HG03095 (cell line): ENCODE measurements at regions not wholly inside any gene's neighbourhood (a gene's known extent, or its start where the extent isn't known, plus 50 kb on each side); places are given as distances from the start of the nearest gene placed in this dataset.

Experiments used
- ATAC-seq: cut with Tn5 transposase; IDR thresholded peaks from one replicate; pipeline ENCODE4 v1.9.1; 2021; ENCODE audit warnings: moderate library complexity; ENCODE audit not compliant: unreplicated experiment

DNA sequence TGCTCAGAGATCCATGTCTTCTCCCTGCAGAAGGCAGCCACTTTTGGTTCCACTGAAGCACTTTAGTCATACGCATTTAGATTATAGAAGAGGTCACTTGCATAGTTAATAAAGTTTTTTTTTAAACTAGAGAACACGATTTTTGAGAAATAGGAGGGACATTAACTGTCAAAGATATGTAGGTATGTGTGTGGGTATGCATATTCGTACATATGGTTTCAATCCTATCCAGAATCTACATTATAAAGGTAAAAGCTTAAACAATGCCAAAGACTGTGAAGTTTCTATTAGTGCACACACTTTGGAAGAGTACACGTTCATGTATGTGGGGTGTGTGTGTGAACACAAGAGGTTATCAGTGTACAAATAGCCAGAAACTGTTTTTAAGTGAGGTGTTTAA lies 103.2 kb downstream of the BTBD3 start:
- no peak for ATAC-seq

DNA sequence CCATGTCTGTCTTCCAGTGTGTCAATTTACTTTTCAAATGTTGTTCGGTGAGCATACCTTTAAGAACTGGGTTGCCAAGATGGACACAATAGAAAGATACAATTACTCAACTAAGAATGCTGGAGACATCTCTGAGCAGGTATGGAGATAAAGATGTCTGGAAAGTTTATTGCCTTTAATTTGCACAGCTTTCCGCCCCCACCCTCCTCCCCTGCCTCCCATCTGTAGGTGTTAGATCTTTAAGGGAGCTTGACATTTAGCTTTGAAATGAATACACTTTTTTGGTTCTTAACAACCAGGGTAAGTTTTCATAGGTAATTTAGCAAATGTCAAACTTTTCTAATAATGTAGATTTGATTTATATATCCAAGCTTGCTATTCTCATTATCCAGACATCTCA lies 104.4 kb downstream of the BTBD3 start:
- ATAC-seq, result no peak

DNA sequence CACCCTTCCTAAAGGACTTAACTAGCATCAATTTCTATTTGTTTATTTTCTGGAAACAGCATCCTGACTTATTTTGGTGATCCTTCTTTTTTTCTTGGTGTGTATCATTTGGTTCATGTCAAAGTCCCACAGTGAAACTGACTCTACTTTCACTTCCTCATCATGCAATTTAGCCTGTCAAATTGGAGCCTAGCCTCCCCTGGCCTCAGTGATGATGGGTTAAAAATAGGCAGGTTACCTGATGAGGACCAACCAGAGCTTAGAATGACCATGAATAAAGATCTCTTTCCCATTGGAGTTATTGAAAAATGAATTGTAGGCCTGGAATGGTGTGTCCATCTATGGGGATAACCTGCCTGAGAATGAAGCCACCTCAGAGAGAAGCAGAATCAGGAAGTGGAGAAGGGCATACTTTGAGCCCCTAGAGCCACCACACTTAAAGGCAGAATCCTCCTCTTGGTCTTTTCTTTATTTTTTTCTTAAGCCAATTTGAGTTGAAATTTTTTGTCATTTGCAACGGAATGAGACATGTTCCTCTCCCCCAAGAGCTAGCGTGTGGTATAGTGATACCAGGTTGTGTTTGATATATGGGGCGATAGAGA lies 105.6 kb downstream of the BTBD3 start:
- ATAC-seq, result no peak

DNA sequence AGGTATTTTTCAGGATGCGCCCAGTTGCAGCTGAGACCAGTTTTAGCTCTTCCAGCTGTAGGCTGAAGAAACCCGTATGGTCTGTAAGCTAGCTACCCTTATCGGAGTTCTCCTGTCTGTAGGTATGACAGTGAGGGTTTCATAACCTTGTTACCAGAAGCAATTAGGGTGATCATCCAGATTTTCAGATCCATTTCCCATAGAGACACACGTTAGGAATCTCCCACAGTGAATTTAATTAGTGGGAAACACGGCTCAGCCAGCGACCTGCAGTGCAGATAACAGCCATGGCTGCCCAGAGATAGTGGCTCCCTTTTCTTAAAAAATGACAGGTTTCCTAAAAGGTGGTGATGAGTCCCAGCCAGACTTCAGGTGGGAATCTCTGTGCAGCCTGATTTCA lies 111.1 kb downstream of the BTBD3 start:
- ATAC-seq, result no peak

DNA sequence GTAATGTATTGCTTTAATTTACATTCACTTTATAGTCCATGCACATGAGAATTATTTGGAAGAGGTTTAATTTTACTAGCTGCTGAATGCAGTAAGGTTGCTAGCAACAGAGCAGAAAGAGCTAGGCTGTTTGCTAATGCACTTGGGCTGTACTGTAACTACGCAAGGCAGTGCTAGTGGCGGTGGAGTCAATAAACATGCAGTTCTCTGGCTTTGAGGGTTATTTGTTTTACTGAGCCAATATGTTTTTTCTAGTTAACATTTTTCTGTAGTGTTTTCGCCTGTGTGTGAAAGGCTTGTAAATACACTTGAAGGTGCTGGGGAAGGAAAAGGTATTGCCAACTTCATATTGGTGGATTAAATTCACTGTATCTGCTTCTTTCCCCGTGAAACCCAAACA lies 112.8 kb downstream of the BTBD3 start:
- ATAC-seq, result no peak

DNA sequence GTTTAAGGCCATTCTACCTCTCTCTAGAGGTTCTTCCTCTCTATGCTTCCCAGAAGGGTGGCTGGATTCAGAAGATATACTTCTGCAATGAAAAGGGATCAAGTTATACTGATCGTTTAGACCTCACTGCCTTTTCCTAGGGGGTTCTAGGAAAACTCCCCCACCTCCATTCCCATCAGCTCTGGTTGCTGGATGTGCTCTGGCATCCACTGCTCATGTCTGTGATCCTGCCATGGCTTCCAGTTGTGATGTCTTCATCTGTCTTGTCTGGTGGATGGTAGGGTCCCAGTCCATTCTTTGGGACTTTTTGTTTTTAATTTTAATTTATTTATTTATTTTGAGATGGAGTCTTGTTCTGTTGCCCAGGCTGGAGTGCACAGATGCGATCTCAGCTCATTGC lies 118.4 kb downstream of the BTBD3 start:
- ATAC-seq, result no peak

DNA sequence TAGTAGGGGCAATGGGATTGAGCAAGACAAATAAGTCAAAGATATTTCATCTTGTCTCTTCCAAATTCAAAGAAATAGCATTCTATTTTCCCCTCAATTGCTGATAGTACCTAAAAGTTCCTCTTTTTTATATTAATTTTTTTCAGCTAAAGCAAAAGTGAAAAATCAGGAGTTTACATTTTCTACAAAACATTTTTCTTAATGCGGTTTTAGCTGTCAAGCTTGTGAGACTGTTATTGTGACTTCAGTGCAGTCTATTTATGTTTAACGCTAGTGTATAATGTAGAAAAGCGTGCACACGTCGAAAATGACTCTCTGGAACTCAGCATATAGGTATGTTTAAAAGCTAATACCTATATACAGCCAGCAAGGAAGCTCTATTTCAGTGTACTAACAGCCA lies 119.8 kb downstream of the BTBD3 start:
- ATAC-seq, result no peak

DNA sequence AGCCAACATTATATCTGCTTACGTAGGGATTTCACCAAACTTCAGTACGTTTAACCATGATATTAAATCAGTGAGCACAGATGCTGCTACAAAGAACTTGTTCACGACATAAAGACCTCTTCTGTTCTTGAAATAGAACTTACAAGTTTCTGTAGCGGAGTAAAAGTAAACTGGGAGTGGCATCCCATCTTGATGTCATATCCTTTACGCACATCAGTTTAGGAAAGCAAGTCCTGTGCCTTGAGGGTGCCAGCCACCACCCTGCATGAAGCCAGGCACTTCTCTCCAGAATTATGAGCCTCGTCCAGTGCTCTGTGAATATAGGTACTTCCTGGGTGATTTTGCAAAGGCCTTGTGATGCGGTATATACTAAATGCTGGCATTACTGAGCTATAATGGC lies 122.6 kb downstream of the BTBD3 start:
- ATAC-seq, result no peak

DNA sequence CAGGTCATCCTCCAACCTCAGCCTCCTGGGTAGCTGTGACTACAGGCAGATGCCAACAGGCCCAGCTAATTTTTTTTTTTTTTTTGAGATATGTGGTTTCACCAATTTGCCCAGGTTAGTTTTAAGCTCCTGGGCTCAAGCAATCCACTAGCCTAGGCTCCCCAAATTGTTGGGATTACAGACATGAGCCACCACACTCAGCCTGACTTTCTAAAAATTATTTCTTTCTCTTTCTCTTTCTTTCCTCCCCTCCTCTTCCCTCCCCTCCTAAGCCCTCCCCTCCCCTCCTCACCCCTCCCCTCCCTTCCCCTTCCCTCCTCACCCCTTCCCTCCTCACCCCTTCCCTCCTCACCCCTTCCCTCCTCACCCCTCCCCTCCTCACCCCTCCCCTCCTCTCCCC lies 127.3 kb downstream of the BTBD3 start:
- ATAC-seq, result no peak

DNA sequence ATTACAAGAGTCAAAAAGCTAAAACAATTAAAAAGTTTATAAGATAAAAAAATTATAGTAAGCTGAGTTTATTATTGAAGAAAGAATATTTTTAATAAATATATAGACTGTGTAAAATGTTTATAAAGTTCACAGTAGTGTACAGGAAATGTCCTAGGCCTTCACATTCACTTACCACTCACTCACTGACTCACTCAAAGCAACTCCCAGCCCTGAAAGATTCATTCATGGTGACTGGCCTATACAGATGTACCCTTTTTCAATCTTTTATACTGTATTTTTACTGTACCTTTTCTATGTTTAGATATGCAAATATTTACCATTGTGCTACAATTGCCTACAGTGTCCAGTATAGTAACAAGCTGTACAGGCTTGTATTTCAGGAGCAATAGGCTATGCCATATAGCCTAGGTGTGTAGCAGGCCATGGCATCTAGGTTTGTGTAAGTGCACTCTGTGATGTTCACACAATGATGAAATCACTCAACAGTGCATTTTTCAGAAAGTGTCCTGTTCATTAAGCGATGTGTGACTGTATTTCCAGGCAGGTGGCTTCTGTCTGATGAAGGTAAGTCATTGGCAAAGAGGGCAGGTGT lies 130.2 kb downstream of the BTBD3 start:
- no peak for ATAC-seq

DNA sequence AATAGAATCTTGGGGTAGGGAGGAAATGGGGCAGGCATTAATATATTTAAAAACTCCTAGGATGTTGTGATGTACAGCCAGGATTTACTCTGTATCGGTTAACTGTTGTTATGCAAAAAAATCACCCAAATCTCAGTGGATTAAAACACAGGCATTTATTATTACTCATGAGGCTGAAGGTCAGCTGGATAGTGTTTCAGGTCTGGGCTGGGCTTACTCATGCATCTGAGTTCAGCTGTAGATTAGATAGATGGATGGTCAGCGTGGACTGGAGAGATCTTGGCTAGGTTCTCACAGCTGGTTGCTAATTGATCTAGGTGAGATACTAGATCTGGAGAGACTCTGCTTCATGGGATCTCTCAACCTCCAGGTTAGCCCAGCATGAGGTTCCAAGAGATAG lies 131.4 kb downstream of the BTBD3 start:
- ATAC-seq, result no peak

DNA sequence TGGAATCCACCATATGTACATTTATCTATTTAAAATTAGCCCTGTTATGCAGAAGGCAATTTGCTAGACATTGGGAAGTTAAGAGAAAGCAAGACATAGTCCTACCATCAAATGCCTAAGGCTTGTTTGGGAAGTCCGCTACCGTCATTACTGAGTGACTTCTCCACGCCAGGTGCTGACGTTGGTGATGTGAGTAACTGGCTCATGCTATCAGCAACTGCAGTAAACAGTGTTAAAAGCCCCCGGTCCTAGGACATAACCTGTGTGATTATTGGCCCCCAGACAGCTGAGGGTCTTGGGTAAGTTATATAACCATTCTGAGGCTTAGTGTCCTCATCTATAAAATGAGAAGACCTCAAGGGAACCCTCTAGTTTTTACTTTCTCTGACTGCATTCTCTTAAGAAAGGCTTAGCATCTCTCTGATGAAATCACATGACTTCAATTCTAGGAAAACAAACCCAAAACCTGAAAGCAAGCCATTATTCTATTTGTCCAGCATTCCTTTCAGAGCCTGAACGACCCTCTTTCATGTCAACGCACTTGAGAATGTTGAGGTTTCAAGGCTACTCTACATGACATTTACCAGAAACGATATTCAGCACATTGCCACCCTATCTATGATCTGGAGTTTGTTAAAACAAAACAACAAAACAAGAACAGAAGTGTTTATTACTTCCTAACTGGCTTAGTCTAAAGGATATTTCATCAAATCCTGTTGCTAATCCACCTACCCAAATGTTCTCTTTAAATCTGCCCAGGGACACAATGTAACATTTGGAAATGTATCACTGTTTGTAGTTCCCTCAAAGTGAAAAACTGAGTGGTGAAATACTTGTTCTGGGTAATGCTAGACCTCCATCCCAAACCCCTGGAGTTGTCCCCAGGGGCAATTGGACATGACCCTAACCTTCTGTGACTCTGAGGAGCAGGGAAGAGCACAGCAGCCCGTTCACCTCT lies 133.8 kb downstream of the BTBD3 start:
- no peak for ATAC-seq

DNA sequence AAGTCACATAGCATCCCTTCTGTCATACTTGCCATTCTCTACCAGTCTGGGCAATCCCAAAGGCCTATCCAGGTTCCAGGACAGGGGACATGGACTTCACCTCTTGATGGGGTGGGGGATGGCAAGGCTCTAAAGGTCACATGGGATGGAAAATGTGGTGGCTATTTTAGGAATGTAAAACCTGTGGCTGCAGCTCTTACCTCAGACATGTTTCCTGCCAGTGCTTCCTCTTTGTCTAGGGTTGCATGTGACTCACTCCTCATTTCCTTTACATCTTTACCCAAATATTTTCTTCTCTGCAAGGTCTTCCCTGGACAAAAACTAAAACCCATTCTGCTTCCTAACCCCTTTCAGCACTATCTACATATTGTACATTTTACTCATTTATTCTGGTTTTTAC lies 135.7 kb downstream of the BTBD3 start:
- no peak for ATAC-seq

DNA sequence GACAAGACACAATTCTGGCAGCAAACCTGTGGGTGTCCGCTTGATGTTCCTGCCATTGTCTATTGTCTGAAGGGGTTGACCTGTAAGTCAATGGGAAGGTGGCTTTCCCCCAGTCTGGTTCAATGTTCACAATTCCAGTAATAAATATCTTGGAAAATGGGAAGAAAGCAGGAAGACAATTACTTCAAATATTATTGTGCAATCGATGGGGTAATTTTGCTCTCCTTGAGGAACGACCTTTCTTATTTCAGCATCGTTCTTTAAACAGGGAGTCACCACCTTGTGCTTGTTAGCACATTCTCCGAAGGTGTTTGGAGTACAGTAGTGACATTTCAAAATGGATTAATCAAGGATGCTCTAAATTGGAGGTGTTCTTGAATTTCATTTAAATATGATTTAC lies 136.9 kb downstream of the BTBD3 start:
- no peak for ATAC-seq

DNA sequence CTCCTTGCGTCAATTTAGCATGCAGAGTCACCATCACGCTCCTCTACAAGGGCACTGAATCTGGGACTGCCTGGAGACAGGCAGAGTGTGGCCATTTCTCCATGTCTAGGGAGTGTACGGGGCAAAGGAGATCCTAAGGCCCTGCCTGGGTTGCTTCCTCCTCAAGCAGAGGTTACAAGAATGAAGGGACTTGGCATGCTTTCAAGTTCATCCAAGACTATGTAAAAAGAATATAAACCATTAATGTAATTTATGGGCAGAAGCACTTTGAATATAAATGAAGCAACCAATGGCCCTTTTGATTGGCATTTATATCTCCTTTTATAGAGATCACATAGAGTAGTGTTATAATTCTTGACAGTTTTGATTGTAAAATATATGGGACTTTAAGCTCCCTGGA lies 137.5 kb downstream of the BTBD3 start:
- no peak for ATAC-seq

DNA sequence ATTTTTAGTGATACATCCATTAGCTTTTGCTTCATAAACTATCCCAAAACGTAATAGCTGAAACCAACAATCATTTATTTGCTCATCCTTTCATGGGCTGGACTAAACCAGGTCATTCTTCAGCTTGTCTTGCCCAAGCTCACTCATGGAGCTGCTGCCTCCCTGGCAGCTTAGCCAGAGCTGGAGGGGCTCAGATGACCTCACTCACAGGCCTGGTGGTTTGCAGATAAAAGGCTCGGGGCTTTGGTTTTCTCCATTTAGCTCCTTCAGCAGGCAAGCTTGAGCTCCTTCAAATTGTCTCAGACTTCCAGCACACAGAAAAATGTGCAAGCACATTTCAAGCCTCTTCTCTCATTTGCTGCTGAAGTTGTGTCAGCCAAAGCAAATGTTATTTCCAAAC lies 139.1 kb downstream of the BTBD3 start:
- ATAC-seq, result no peak

DNA sequence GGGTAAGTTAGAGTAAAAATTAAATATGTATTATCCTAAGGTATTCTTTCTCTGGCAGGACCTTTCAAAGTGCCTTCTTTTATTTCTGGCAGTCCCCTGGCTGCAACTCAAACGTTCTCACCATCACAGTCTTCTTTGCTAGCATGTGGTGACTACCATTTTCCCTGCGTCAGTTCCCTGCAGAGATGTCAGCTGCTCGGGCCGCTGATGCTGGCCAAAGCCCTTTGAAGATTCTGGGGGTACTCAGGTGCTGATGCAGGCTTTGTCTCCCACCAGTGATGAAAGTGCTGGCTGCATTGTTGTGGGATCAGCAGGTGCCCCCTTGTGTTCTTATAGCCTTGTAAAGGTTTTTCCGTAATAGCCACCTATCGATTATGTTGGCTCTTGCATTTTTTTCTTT lies 140.1 kb downstream of the BTBD3 start:
- no peak for ATAC-seq

DNA sequence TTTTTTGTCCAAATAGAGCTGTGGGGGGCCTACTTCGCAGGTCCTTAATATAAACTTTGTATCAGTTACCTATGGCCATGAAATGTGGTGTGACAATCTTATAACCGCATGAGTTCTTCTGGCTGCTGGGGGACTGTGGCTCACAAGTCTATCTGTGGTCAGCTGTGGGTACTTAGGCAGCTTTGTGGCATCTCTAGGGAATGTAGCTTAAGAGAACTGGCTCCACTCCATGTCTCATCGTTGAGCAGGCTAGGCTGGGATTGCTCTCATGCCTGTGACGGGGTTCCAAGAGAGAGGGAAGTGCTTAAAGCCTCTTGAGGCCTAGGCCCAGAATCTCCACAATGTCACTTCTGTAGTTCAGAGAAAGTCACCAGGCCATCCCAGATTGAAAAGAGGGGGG lies 140.5 kb downstream of the BTBD3 start:
- ATAC-seq, result no peak

DNA sequence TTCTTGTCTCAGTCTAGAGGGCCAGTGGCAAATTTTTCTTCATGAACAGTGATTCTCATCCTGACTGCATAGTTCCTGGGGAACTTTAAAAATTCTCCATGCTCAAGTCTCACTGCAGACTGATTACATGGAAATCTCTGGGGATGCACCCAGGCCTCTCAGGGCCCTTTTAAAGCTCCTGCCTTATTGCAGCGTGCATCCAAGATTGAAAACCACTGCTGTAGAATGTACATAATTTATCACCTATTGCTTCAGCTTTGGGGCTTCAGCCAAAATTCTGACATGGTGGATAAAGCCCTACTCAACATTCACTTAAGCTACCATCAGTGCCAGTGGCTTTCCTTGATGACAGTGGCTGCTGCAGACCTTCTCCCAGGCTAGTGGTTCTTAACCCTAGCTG lies 143.8 kb downstream of the BTBD3 start:
- ATAC-seq, result no peak

DNA sequence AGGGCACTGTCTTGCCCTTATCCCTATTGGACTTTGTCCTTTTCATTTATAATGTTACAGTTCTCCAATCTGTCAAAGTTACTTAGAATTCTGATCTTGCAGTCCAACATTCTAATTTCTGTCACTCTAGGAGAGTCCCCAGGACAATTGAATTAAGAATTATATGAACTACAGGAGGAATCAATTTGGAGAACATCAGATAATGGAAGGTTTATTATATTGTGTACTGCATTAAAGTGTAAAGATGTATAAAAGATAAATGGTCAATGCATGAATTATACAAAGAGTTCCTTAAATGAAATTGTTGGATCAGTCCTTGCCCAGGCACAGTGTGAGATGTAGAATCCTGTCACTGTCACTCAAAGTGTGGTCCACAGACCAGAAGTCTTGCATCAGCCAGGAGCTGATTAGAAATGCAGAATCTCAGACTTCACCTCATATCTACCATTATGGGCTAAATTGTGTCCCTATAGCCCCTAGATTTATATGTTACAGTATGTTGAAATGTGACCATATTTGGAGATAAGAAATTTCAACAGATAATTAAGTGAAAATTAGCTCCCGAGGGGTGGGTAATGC lies 145.5 kb downstream of the BTBD3 start:
- no peak for ATAC-seq

DNA sequence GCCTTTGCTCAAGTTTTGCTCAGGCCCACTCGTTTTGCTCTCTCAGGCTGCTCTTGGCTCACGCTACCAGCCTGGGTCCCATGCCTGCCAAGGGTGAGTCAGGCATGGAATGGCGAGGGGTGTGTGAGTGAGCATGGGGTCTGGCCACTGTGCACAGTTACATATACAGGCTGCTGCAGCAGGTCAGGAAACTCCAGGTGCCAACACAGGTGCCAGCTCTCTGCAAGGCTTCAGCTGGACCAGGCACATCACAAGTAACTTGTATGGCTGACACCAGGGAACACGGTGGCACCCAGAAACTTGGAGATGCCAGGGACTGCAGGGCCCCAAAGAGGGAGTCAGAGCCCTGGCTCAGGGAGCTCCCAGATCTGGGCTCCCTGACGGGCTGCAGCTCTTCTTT lies 146.8 kb downstream of the BTBD3 start:
- ATAC-seq, result no peak

DNA sequence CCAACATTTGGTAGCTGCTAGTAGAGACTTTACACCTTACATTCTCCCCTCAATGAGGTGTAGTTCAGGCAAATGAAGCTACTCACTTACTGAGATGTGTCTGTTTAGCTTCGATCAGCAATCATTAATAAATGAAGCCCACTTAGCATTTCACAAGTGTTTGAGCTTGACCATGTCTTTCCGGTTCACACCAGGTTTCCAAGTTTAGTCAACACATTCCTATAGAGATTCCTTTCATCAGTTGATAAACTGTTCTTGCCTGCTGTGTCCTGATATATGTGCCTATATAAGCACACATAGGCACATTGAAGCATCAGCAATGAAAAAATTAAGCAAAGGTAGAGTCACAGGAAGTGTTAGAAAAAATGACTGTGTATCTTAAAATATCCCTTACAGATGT lies 150.0 kb downstream of the BTBD3 start:
- ATAC-seq, result no peak
